ENCODE measurements at regions not wholly inside any gene's neighbourhood (a gene's known extent, or its start where the extent isn't known, plus 50 kb on each side); places are given as distances from the start of the nearest gene placed in this dataset.

- Histone ChIP-seq H3K4me1 (replicated peaks in 1 of 4; ENCODE audit: control insufficient read depth in 3 of 4, insufficient read depth in 4 of 4, low read length in 3 of 4) (peaks cover 0 to 4% (median 0%) of the 10 kb centered on the region in 4 experiments; a peak in 1 of 7 replicates), H3K23ac (ENCODE audit: insufficient read length) (no peak overlapping the region), H3K4me3 (ENCODE audit: extremely low read depth in 1 of 4, insufficient read depth in 2 of 4, low read depth in 3 of 4, low read length in 4 of 4) (no peak overlapping the region), H2BK15ac (ENCODE audit: low read length) (no peak overlapping the region), H3K56ac (replicated peaks; ENCODE audit: insufficient read length, low read depth, low read length) (no peak overlapping the region), H2AFZ (ENCODE audit: low read length) (no peak overlapping the region), H2BK12ac (ENCODE audit: low read depth, low read length) (no peak overlapping the region), H2BK120ac (replicated peaks; ENCODE audit: low read depth, low read length) (no peak overlapping the region), H4K91ac (replicated peaks; ENCODE audit: insufficient read length, low read length) (no peak overlapping the region), H3K79me1 (ENCODE audit: low read depth, low read length) (no peaks in the 10 kb centered on the region), H3K36me3 (ENCODE audit: control insufficient read depth in 2 of 4, insufficient read depth in 4 of 4, low read length in 3 of 4) (no peaks in the 10 kb centered on the region), H3K27ac (ENCODE audit: low read depth, low read length) (no peak overlapping the region), H3K4ac (replicated peaks; ENCODE audit: insufficient read length, low read depth, low read length) (no peak overlapping the region), H2BK5ac (ENCODE audit: low read depth, low read length) (no peak overlapping the region), H3K4me2 (ENCODE audit: insufficient read depth in 1 of 2, low read depth in 2 of 2, low read length in 2 of 2) (no peak overlapping the region), H3K79me2 (ENCODE audit: control insufficient read depth in 1 of 2, insufficient read depth in 2 of 2, low read length in 2 of 2) (no peaks in the 10 kb centered on the region), H3K18ac (ENCODE audit: extremely low read depth, low read length) (no peak overlapping the region), H3K23me2 (ENCODE audit: low read depth, low read length) (no peaks in the 10 kb centered on the region), H4K8ac (ENCODE audit: extremely low read depth, insufficient read depth, low read length) (no peak overlapping the region), H4K5ac (ENCODE audit: insufficient read length, low read depth, low read length) (no peak overlapping the region), H4K20me1 (replicated peaks in 1 of 2; ENCODE audit: control insufficient read depth in 1 of 2, insufficient read depth in 2 of 2, low read length in 2 of 2) (no peaks in the 10 kb centered on the region), H3K27me3 (replicated peaks in 1 of 4; ENCODE audit: control insufficient read depth in 3 of 4, extremely low read depth in 1 of 4, insufficient read depth in 3 of 4, low read length in 3 of 4) (no peaks in the 10 kb centered on the region), H2AK5ac (ENCODE audit: low read depth, low read length) (no peak overlapping the region), H3K9ac (replicated peaks in 1 of 4; ENCODE audit: extremely low read depth in 1 of 4, low read depth in 3 of 4, low read length in 3 of 4) (no peak overlapping the region), H3K9me3 (ENCODE audit: insufficient read depth in 2 of 2, low read depth in 1 of 2, low read length in 1 of 2) (no peaks in the 10 kb centered on the region), H2BK20ac (ENCODE audit: low read length) (no peak overlapping the region), H3K14ac (ENCODE audit: insufficient read length) (no peak overlapping the region)
- TF ChIP-seq, protein P1, sequence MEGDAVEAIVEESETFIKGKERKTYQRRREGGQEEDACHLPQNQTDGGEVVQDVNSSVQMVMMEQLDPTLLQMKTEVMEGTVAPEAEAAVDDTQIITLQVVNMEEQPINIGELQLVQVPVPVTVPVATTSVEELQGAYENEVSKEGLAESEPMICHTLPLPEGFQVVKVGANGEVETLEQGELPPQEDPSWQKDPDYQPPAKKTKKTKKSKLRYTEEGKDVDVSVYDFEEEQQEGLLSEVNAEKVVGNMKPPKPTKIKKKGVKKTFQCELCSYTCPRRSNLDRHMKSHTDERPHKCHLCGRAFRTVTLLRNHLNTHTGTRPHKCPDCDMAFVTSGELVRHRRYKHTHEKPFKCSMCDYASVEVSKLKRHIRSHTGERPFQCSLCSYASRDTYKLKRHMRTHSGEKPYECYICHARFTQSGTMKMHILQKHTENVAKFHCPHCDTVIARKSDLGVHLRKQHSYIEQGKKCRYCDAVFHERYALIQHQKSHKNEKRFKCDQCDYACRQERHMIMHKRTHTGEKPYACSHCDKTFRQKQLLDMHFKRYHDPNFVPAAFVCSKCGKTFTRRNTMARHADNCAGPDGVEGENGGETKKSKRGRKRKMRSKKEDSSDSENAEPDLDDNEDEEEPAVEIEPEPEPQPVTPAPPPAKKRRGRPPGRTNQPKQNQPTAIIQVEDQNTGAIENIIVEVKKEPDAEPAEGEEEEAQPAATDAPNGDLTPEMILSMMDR (IDR thresholded peaks at IDR 0.05; ENCODE audit: control extremely low read depth in 1 of 3, insufficient read depth in 1 of 3, low read depth in 1 of 3, low read length in 3 of 3) = no peak
- TF ChIP-seq CTBP2 (IDR thresholded peaks at IDR 0.05; ENCODE audit: borderline replicate concordance, insufficient read depth, insufficient read length, low read length) = no peak
- FAIRE-seq (no peak), DNase-seq (ENCODE audit: low read depth in 1 of 2, low spot score in 2 of 2) (no peak)
- ChIA-PET POLR2A (ENCODE audit: partially characterized antibody) (no interaction called here), CTCF (ENCODE audit: partially characterized antibody) (no interaction called here)
- 100% methylated on average over 2 of the region's 2 CpGs; no CpG with 5 or more reads in 1 of the 2 experiments for WGBS, 2 experiments (ENCODE audit: extremely low coverage in 1 of 2, insufficient coverage in 1 of 2, insufficient read length in 1 of 2, insufficient replicate concordance in 2 of 2, low coverage in 1 of 2, low lambda C conversion rate in 2 of 2, missing lambda C conversion rate in 1 of 2)
These were observed 66.8 kb downstream of the NIBAN1 start for GRCh38 chr1:184907500-184907899.
